Smooth muscle cell of the brain vasculature (primary cell): ENCODE measurements at regions not wholly inside any gene's neighbourhood (a gene's known extent, or its start where the extent isn't known, plus 50 kb on each side); places are given as distances from the start of the nearest gene placed in this dataset.
"Not testable (repeated sequence)": the region's sequence is repeated elsewhere in the genome, so short reads cannot be mapped to it uniquely, and the experiment has no call there.

Experiments
- DNase-seq: peaks from one replicate; pipeline ENCODE4 v3.0.0-alpha.2; 2012; ENCODE audit warnings: low read depth, low spot score

GRCh38 chr2:2898744-2899143, 478.9 kb downstream of the EIPR1 start:
- no peak for DNase-seq

- DNase-seq: no peak
Measured at GRCh38 chr2:2896643-2897042, 481.0 kb downstream of the EIPR1 start.

GRCh38 chr2:2896011-2896410, 481.6 kb downstream of the EIPR1 start:
- DNase-seq: no peak

- not testable (repeated sequence) for DNase-seq
Measured at GRCh38 chr2:2894011-2894410, 483.6 kb downstream of the EIPR1 start.

- no peak for DNase-seq
Measured at GRCh38 chr2:2892892-2893291, 484.7 kb downstream of the EIPR1 start.

GRCh38 chr2:2892378-2892777, 485.2 kb downstream of the EIPR1 start:
- no peak for DNase-seq

- DNase-seq: no peak
Measured at GRCh38 chr2:2890901-2891300, 486.7 kb downstream of the EIPR1 start.

- DNase-seq: no peak
Measured at GRCh38 chr2:2890246-2890645, 487.4 kb downstream of the EIPR1 start.

- DNase-seq: no peak
Measured at GRCh38 chr2:2889646-2890045, 488.0 kb downstream of the EIPR1 start.

GRCh38 chr2:2889141-2889540, 488.5 kb downstream of the EIPR1 start:
- DNase-seq: no peak

- no peak for DNase-seq
Measured at GRCh38 chr2:2887772-2888387, 489.7 kb downstream of the EIPR1 start.

GRCh38 chr2:2886922-2887321, 490.7 kb downstream of the EIPR1 start:
- DNase-seq: no peak

- DNase-seq: no peak
Measured at GRCh38 chr2:2881499-2881898, 496.1 kb downstream of the EIPR1 start.

GRCh38 chr2:2880938-2881337, 496.7 kb downstream of the EIPR1 start:
- DNase-seq: no peak

- no peak for DNase-seq
Measured at GRCh38 chr2:2879781-2880180, 497.8 kb downstream of the EIPR1 start.

- DNase-seq: no peak
Measured at GRCh38 chr2:2879071-2879470, 498.5 kb downstream of the EIPR1 start.

GRCh38 chr2:2877427-2877826, 500.2 kb downstream of the EIPR1 start:
- DNase-seq: no peak

- no peak for DNase-seq
Measured at GRCh38 chr2:2876331-2877221, 501.0 kb downstream of the EIPR1 start.

- no peak for DNase-seq
Measured at GRCh38 chr2:2875831-2876230, 501.8 kb downstream of the EIPR1 start.

- no peak for DNase-seq
Measured at GRCh38 chr2:2875296-2875695, 502.3 kb downstream of the EIPR1 start.

GRCh38 chr2:2874805-2875204, 502.8 kb downstream of the EIPR1 start:
- no peak for DNase-seq

GRCh38 chr2:2874341-2874740, 503.3 kb downstream of the EIPR1 start:
- DNase-seq: no peak

GRCh38 chr2:2873450-2873811, 504.2 kb downstream of the EIPR1 start:
- no peak for DNase-seq
